Breast epithelium (tissue), 3 donors: ENCODE measurements at regions not wholly inside any gene's neighbourhood (a gene's known extent, or its start where the extent isn't known, plus 50 kb on each side); places are given as distances from the start of the nearest gene placed in this dataset.

Experiments
- CTCF ChIP-seq, 3 donors: fragments of 450-650 bp; IDR thresholded peaks; one replicate each; pipeline ENCODE4 v1.5.1; 2016 to 2017; ENCODE audit warnings: antibody characterized with exemption in 3 of 3, mild to moderate bottlenecking in 3 of 3, moderate library complexity in 3 of 3
- POLR2A ChIP-seq: fragments of 450-650 bp; IDR thresholded peaks from one replicate; pipeline ENCODE4 v1.6.1; 2016; ENCODE audit warnings: antibody characterized with exemption, mild to moderate bottlenecking, moderate library complexity

- TF ChIP-seq POLR2A, result no peak
- no peak for TF ChIP-seq CTCF (IDR thresholded peaks at IDR 0.05)
Measured at GRCh38 chr2:120842456-120843439, 107.1 kb downstream of the GLI2 start.
